NB4 (cell line): ENCODE measurements at regions not wholly inside any gene's neighbourhood (a gene's known extent, or its start where the extent isn't known, plus 50 kb on each side); places are given as distances from the start of the nearest gene placed in this dataset.

Experiments
- CTCF ChIP-seq: IDR thresholded peaks from one replicate; pipeline ENCODE4 v1.5.1; 2012; ENCODE audit warnings: low read depth, low read length
- POLR2A ChIP-seq: IDR thresholded peaks from 2 replicates; pipeline ENCODE4 v1.6.1; 2011; ENCODE audit warnings: mild to moderate bottlenecking; ENCODE audit not compliant: insufficient read length; ENCODE audit errors: extremely low read depth

DNA sequence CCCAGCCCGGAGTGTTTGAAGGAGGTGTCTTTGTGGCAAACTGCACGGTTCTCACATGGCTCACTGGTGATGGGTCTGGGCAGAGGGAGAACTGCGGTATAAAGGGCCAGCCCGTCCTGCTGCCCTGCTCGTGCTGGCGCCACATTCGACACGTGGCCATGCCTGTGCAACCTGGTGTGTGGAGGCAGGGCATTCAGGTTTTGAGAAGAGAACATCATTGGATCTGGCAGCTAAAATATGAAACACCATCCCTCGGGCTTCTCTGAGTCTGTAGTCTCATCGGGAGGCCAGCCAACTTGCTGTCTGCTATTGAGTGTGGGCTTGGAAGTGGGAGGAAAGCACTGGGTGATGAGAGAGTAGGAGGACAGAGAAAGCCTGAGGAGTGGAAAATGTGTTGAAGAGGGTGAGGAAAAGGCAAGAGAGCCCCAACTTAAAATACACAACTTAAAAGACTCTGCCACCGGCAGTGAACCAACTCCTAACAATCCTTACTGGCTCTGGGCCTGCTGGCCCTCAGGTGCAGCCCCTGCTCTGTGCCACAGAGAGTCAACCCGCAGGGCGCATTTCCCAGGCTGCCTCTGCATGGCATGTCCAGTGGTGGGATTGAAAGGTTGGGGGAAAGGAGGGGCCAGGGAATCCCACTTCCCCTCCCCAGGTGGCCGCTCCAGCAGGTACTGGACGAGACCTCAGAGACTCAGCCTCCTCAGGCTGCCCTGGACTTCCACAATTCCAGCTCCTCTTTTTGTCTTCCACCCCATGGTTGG, 112.7 kb upstream of the DLX2 start:
- TF ChIP-seq CTCF: no peak
- TF ChIP-seq POLR2A: no peak
